HG03558 (cell line): ENCODE measurements at regions not wholly inside any gene's neighbourhood (a gene's known extent, or its start where the extent isn't known, plus 50 kb on each side); places are given as distances from the start of the nearest gene placed in this dataset.
"Not testable (repeated sequence)": the region's sequence is repeated elsewhere in the genome, so short reads cannot be mapped to it uniquely, and the experiment has no call there.

ENCODE experiments used
- ATAC-seq: cut with Tn5 transposase; IDR thresholded peaks from one replicate; pipeline ENCODE4 v1.9.1; 2021; ENCODE audit warnings: moderate number of reproducible peaks; ENCODE audit not compliant: unreplicated experiment; ENCODE audit errors: extremely low read depth

DNA sequence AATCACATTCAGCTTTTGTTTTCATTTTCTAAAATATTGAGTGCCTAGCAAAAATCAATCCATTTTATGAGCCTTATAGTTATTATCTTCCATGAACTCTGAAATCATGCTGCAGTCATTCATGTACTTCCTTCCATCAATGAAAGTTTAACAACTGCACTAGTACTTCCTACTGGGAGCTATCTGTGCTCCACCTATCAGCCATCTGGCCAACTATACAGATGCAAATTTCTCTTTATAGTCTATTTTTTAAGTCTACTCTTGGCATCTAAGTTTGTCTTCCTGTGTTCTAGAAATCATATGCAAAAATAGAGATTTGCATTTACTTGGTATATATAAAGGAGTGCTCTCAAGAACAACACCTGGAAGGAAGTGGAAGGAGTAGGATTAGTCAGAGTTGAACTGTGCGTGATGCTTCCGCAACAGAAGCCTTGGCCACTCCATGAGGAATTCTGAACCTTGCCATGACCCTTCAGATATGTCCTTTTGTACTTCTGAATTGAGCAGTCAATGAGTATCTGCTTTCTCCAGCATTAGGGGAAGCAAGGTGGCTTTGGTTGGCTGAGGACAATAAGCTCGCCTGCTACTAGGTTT, 403.2 kb upstream of the ADAMTS5 start:
- ATAC-seq = no peak

GRCh38 chr21:27369234-27369633, 402.3 kb upstream of the ADAMTS5 start:
- ATAC-seq = no peak

GRCh38 chr21:27366646-27367235, 399.9 kb upstream of the ADAMTS5 start:
- ATAC-seq = no peak

- no peak for ATAC-seq
These were observed 399.1 kb upstream of the ADAMTS5 start for GRCh38 chr21:27366036-27366435.

DNA sequence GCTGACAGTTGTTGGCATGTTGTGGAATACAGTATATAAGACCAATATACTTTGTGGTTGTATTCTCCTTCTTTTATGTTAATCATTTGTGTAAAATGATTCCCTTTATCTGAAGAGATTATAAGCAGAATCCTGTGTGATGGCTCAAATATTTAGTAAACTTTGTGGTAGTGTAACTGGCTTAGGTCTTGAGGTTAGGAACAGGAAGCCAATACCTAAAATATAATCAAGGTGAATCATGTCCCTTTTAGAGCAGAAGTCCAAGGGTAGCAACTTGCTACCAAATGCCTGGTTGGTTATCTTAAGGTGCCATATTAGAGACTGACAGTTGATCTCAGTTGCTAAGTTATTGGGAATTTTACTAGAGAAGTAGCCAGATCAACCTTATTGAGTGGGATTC, 398.5 kb upstream of the ADAMTS5 start:
- no peak for ATAC-seq

DNA sequence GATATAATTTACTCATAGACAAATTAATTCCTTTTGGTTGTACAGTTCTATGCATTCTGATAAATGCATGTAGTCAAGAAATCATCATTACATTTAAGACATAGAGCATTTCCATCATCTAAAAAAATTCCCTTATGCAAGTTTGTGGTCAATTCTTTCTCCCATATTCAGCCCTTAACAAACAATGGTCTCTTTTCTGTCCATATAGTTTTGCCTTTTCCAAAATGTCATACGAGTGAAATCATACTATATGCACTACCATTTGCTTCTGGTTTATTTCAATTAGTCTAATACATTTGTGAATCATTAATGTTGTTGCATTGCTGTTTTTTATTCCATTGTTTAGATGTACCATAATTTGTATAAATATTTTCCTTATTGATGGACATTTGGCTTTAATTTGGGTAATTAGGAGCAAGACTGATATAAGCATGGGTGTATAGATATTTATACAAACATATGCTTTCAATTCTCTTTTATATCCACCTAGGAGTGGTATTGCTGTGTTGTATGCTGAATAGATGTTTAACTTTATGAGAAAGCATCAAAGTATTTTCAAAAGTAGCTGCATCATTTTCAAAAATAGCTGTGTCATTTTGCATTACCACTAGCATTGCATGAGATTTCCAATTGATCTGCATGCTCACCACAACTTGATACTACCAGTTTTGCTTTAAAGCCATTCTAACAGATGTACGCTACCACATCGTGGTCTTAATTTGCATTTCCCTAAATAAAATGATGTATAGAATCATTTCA, 397.0 kb upstream of the ADAMTS5 start:
- ATAC-seq = no peak

- no peak for ATAC-seq
These were observed 395.4 kb upstream of the ADAMTS5 start for GRCh38 chr21:27362249-27362648.

- no peak for ATAC-seq
These were observed 392.3 kb upstream of the ADAMTS5 start for GRCh38 chr21:27359141-27359540.

- ATAC-seq = no peak
These were observed 386.0 kb upstream of the ADAMTS5 start for GRCh38 chr21:27352885-27353284.

DNA sequence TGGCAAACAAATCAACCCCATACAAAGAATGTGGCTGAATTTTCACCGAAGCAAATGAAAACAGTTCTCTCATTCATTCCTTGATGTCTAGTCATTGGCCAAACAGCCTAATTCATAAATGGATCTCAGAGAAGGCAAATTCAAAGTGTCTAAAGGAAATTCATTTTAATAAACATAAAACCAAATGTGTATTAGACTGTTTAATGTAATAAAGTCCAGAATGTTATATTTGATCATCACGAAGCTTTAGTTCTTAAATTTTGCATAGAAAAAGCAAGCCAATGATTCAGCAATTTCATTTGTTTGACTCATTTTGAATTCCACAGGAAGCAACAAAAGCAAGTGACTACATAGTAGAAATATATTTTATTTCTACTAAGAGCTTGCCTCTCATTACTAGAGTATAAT, 379.2 kb upstream of the ADAMTS5 start:
- ATAC-seq = no peak

DNA sequence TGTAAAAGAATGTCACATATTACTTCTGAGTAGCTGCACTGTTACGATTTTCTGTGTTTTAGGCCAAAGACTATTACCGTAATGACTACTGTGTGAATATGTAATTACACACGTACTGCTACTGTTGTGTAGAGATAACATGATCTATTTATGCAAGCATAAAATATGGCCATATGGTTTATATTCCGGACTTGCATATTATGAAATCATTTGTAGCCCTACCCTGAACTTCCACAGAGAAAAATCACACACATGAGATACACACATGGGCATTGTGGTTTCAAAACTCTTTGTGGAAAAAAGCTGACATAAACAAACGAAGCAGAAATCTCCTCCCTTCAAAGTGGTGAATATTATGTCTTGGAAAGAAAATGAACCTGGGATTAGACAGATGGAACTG, 373.0 kb upstream of the ADAMTS5 start:
- no peak for ATAC-seq

GRCh38 chr21:27338007-27338406, 371.1 kb upstream of the ADAMTS5 start:
- not testable (repeated sequence) for ATAC-seq

DNA sequence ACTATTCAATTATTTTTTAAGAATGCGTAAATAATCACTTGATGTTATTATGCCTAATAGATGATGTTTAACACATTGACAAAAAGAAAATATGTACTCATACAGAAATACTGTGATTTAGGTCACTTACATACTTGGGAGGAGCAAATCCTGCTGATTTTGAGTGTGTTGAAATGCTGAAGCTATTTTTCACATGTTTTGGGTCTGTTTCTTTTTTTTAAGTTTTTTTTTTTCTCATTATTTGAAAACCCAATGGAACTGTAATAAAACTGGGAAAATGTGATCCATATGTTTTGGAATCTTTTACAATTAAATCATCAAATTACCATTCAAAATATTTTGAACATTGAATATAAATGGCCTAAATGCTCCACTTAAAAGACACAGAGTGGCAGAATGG, 366.2 kb upstream of the ADAMTS5 start:
- ATAC-seq = no peak

GRCh38 chr21:27329255-27329851, 362.5 kb upstream of the ADAMTS5 start:
- no peak for ATAC-seq

GRCh38 chr21:27326301-27326700, 359.4 kb upstream of the ADAMTS5 start:
- ATAC-seq = no peak

DNA sequence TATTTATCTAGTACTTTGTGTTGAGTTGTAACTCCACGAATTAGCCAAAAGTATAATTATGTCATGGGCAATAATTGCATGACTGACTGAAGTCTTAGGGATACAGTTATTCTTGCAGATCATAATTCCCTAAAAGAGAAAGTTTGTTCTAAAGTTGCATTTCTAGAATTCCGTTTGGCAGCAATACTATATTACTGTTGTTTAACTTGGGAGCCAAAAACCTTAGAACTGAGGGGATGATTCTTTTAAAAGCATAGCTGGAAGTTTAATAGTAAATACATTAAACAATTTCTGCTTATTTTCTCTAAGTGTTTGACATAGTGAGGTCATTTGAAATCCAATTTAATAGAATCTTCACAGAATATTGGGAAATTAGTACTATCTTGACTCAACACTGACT, 356.4 kb upstream of the ADAMTS5 start:
- ATAC-seq = no peak

DNA sequence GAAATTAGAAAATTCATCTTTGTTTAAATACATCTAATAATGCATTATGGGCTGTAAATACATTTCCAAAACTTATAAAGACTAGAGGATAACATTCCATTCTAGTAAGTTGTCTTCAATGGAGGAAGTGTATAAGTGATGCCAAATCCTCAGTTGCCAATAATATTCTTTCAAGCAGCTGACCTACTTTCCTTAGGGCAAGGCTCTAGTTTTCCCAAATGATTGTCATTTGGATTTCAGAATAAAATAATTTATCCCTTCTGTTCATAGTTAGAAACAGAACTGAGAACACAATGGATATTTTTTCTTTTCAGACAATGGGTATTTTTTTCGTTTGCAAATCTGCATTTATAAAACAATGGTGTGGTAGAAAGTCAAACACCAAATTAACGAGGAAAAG, 354.9 kb upstream of the ADAMTS5 start:
- no peak for ATAC-seq

GRCh38 chr21:27320868-27321267, 354.0 kb upstream of the ADAMTS5 start:
- ATAC-seq = no peak

DNA sequence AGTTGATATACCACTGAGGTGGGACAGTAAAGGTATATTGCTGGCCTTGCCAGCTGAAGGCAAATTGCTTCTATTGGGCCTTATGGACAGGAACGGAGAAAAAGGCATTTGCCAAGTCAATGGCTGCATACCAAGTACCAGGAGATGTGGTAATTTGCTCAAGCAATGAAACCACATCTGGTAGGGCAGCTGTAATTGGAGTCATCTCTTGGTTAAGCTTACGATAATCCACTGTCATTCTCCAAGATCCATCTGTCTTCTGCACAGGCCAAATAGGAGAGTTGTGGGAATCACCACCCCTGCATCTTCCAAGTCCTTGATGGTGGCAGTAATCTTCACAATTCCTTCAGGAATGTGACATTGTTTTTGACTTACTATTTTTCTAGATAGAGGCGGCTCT, 350.7 kb upstream of the ADAMTS5 start:
- not testable (repeated sequence) for ATAC-seq

- ATAC-seq = no peak
These were observed 348.5 kb upstream of the ADAMTS5 start for GRCh38 chr21:27315373-27315772.

DNA sequence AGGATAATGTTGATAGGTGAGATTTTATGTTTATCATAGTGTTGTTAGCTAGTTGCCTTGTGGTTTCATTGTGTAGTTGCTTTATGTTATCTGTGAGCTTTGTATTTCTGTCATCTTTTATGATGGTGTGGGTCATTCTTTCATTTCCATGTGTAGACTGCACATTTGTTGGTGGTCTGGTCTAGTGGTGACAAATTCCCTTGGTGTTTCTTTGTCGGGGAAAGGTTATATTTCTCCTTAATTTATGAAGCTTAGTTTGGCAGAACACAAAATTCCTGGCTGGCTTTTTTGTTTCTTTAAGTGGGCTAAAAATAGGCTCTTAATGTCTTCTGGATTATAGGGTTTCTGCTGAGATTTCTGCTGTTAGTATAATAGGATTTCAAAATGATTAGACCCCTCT, 347.2 kb upstream of the ADAMTS5 start:
- no peak for ATAC-seq
